ENCODE measurements at regions not wholly inside any gene's neighbourhood (a gene's known extent, or its start where the extent isn't known, plus 50 kb on each side); places are given as distances from the start of the nearest gene placed in this dataset.

DNA sequence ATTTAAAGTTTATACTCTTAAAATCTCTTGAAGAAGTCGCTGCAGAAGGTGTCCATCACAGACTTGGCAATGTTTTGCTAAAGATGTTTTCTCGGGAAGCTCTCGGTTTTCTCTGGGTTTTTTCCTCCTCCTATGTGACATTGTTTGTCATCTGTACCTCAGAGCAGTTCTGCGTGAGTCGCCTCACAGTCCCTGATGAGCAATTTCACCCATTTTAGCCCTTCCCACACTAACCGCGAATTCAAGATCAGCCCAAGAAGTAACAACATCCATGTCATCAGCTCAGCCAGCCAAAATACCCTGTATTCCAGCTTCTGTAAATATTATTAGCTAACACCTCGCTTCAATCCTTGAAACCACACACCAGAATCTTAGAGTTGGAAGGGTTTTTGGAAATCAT, 224.3 kb upstream of the SETMAR start:
- H2BK5ac ChIP-seq (ENCODE audit: low read depth, low read length, poor library complexity, severe bottlenecking), result no peak overlapping the region
- H4K8ac ChIP-seq (ENCODE audit: low read depth in 2 of 2, low read length in 2 of 2), result no peak overlapping the region
- H2AFZ ChIP-seq (replicated peaks; ENCODE audit: low read length, poor library complexity), result no peak overlapping the region
- no peak overlapping the region for H3K18ac ChIP-seq (ENCODE audit: low read depth, low read length)
- H3K27me3 ChIP-seq (ENCODE audit: control insufficient read depth, insufficient read depth, low read length), result no peaks in the 10 kb centered on the region
- no peak overlapping the region for H3K56ac ChIP-seq (ENCODE audit: extremely low read depth, insufficient read depth, low read length)
- no peak overlapping the region for H3K9ac ChIP-seq (ENCODE audit: low read depth, low read length)
- no peak overlapping the region for H2AK9ac ChIP-seq (replicated peaks; ENCODE audit: low read depth, low read length, poor library complexity)
- peaks cover 10% of the 10 kb centered on the region for H3K9me3 ChIP-seq (ENCODE audit: control insufficient read depth, insufficient read depth, low read length)
- H4K91ac ChIP-seq (ENCODE audit: insufficient read depth, low read depth, low read length), result no peak overlapping the region
- H3K4me1 ChIP-seq (ENCODE audit: control insufficient read depth, insufficient read depth, low read length), result no peaks in the 10 kb centered on the region
- H3K9me1 ChIP-seq (ENCODE audit: insufficient read depth, low read length), result no peaks in the 10 kb centered on the region
- intact Hi-C loops (cut with micrococcal nuclease), result no loop called here
- no peaks in the 10 kb centered on the region for H4K20me1 ChIP-seq (ENCODE audit: insufficient read depth, low read length)
- no peaks in the 10 kb centered on the region for H3K36me3 ChIP-seq (ENCODE audit: control insufficient read depth, insufficient read depth, low read length)
- no peak overlapping the region for H3K4ac ChIP-seq (ENCODE audit: low read depth, low read length)
- BruUV-seq (replicated peaks), result no TSS peak
- DNase-seq (no peak), ATAC-seq (ENCODE audit: low read depth) (no peak)
- H3K79me1 ChIP-seq (ENCODE audit: low read depth in 1 of 2, low read length in 2 of 2), result no peaks in the 10 kb centered on the region
- no peak overlapping the region for H3K4me2 ChIP-seq (ENCODE audit: low read depth, low read length)
- no peak overlapping the region for H3K23ac ChIP-seq (ENCODE audit: low read depth, low read length)
- no peak overlapping the region for H3K14ac ChIP-seq (replicated peaks; ENCODE audit: low read depth, low read length)
- no peak overlapping the region for H2BK15ac ChIP-seq (ENCODE audit: low read depth, low read length)
- no peak overlapping the region for H2BK120ac ChIP-seq (ENCODE audit: low read depth, low read length)
- WGBS, 2 experiments (ENCODE audit: extremely low coverage in 2 of 2, insufficient read length in 1 of 2), result 57% methylated on average over 5 of the region's 8 CpGs; no CpG with 5 or more reads in 1 of the 2 experiments
- TF ChIP-seq POLR2A (IDR thresholded peaks at IDR 0.05; ENCODE audit: low read depth, low read length), result no peak
- TF ChIP-seq RCOR1 (IDR thresholded peaks at IDR 0.05; ENCODE audit: insufficient replicate concordance, low read length), result no peak
- TF ChIP-seq RFX5 (IDR thresholded peaks at IDR 0.05; ENCODE audit: low read depth, low read length), result no peak
- TF ChIP-seq MAZ (IDR thresholded peaks at IDR 0.05; ENCODE audit: borderline replicate concordance, low read depth, low read length), result no peak
- TF ChIP-seq NFE2L2 (IDR thresholded peaks at IDR 0.05; ENCODE audit: low read depth, low read length), result no peak
- no peak for TF ChIP-seq MXI1 (IDR thresholded peaks at IDR 0.05; ENCODE audit: borderline replicate concordance, low read depth, low read length)
- no peak for TF ChIP-seq FOS (IDR thresholded peaks at IDR 0.05; ENCODE audit: low read depth, low read length)
- TF ChIP-seq, protein P1, sequence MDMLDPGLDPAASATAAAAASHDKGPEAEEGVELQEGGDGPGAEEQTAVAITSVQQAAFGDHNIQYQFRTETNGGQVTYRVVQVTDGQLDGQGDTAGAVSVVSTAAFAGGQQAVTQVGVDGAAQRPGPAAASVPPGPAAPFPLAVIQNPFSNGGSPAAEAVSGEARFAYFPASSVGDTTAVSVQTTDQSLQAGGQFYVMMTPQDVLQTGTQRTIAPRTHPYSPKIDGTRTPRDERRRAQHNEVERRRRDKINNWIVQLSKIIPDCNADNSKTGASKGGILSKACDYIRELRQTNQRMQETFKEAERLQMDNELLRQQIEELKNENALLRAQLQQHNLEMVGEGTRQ (IDR thresholded peaks at IDR 0.05; ENCODE audit: low read depth, low read length), result no peak
- H3K4me3 ChIP-seq (ENCODE audit: insufficient read depth, low read depth, low read length), result no peak overlapping the region
- no peak overlapping the region for H2BK20ac ChIP-seq (ENCODE audit: low read depth, low read length)
- dilution Hi-C loops (cut with HindIII; ENCODE audit: low sequenced_read_pairs, unreplicated experiment), result no loop called here
- POLR2A ChIA-PET (ENCODE audit: unreplicated experiment), result no interaction called here
- no peak overlapping the region for H4K5ac ChIP-seq (ENCODE audit: low read depth, low read length)
- no peak overlapping the region for H3K27ac ChIP-seq (ENCODE audit: insufficient read depth, low read length)
- CTCF ChIA-PET, result no interaction called here
- in situ Hi-C loops (cut with MboI; ENCODE audit: low sequenced_read_pairs), result no loop called here
- H2AK5ac ChIP-seq (ENCODE audit: low read depth, low read length), result no peak overlapping the region

All from IMR-90 (cell line).